8988T (cell line): ENCODE measurements at regions not wholly inside any gene's neighbourhood (a gene's known extent, or its start where the extent isn't known, plus 50 kb on each side); places are given as distances from the start of the nearest gene placed in this dataset.

ENCODE experiments used
- DNase-seq: peaks from one replicate; pipeline ENCODE4 v3.0.0; 2011

GRCh38 chr2:7956126-7956689 is 725.6 kb upstream of the ID2 start:
- DNase-seq = no peak

GRCh38 chr2:7961550-7961949 is 720.3 kb upstream of the ID2 start:
- no peak for DNase-seq

DNA sequence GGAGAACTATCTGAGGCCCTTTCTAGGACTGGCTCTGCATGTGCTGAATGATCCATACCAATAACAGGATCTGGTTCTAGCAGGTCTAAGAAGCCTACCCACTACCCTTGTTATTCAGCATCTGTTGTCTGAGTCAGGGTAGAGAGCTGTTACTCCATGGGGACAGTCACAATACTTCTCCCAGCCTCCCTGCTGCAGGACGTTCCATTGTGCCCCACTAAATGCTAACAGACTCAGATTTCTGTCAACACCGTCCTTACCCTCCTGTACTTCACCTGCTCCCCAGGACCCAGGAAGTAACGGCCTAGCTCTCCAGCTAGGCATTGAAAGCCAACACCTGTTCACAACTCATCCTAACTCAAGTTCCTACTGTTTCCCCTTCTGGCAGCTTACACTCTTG is 719.7 kb upstream of the ID2 start:
- DNase-seq = no peak

DNA sequence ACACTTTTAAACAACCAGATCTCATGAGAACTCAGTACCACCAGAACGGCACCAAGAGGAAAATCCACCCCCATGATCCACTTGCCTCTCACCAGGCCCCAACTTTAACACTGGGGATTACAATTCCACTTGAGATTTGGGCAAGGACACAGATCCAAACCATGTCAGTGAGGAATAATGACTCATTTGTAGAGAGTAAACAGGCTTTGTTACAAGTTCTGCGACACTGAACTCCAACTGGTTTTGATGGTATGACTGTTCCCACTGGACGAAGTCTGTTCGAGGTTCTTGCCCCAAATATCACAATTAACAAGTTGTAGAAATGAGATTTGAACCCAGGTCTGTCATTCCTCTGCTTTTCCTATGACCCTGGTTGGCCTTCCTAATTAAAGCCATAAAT is 718.1 kb upstream of the ID2 start:
- no peak for DNase-seq

DNA sequence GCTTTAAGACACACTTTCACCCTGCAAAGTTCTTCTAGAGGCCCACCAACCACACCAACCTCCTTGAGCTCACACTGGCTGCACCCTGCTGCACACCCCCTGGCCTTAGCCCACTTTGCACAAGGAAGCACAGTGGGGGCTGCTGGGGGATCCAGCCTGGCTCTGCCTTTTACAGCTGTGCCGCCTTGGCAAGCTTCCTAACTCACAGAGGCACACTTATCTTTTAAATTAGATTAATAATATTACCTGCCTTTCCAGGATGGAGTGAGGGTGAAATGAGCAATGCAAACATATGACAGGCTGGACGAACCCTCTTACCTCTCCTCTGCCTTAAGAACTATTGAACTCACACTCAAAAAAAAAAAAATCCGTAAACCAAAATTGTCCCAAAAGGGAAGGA is 715.8 kb upstream of the ID2 start:
- DNase-seq = no peak

DNA sequence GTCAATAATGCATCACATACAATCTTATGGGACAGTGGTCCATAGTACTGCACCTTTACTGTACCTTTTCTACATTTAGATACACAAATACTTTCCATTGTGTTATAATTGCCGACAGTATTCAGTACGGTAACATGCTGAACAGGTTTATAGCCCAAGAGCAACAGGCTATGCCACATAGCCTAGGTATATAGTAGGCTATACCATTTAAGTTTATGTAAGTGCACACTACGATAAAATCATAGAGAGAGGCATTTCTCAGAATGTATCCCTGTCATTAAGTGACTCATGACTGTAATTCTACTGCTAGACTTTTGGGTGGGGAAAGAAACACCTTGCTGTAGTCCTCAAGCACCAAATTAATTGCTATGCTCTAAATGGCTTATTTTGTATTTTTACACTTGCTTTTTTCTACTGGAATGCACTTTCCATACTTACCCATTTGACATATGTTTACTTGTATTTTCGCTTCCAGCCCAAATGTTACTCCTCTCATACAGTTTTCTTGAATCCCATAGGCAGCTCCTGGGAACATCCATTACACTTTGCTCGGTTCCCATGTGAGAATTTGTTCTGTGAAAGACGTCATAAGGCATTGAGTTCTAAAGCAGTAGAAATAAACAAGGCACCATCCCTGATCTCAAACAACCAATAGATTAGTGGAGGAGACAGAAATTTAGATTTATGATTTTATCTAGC is 714.0 kb upstream of the ID2 start:
- DNase-seq = no peak

- no peak for DNase-seq
Measured at GRCh38 chr2:7969756-7970515, 711.9 kb upstream of the ID2 start.

- no peak for DNase-seq
Measured at GRCh38 chr2:7971248-7971647, 710.6 kb upstream of the ID2 start.

DNA sequence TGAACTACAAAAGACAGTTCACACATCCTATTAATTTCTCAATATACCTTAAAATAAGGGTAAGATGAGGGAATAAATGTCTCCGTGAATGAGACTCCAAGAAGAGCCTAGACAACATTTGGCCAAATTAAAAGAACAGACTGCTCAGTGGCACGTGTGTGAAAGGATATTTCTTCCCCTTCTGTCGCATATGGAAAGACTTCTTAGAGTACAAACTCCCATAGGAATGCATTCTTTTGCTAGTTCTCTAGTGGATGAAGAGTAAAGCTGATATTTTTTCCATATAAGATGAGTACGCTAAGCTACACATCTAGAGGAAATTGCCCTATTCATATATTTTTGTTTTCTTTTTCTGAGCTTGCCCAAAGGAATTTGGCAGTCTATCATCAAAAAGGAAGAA is 710.0 kb upstream of the ID2 start:
- DNase-seq = no peak

DNA sequence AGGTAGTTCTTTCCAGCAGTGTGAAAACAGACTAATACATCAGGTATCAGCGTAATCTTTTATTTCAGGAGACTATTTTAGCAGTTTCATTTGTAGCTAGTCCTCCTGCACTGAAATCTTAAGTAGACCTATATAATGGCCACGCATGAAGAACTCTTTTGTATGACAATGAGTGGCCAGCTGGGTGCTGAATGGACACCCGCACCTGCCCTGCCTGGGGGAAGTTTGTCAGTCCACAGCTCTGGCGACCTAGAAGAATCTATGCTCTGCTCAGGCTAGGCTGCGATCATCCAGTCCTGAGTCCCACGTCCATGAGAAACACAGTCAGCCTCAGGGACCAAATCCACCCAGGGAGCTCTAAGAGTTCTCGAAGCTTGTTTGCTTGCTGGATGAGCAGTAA is 709.2 kb upstream of the ID2 start:
- DNase-seq = no peak

DNA sequence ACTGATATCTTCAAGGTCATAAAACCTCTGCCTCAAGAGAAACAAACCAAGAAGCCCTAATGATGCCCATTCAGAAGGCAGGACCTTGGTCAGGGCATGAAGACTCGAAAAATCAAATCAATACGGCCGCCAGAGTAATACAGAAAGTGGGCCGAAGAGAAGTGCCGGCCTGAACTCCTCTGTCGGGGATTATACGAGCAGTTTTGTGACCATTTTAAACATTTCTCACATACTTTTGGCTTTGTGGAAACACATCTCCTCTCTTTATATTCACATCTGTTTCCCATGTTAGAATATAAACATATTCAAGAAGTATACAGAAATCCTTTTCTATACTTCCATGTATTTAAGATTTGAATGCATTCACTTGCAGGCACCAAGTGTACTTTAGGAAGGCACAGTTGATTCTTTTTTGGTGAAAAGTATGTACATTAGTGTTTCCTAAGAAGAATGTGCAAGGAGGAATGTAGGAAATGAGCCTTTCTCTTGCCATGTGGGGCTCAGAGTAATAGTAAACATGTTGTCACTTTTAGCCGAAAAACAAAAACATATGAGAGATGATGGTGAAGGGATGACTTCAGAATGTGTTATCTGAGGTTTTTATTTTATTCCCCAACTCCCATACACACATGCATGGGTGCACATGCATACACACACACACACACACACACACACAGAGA is 707.9 kb upstream of the ID2 start:
- DNase-seq = no peak

GRCh38 chr2:7974936-7975335 is 706.9 kb upstream of the ID2 start:
- no peak for DNase-seq

- DNase-seq = no peak
Measured at GRCh38 chr2:7976206-7976605, 705.6 kb upstream of the ID2 start.

GRCh38 chr2:7977981-7978380 is 703.9 kb upstream of the ID2 start:
- DNase-seq = no peak

- DNase-seq = no peak
Measured at GRCh38 chr2:7982054-7982453, 699.8 kb upstream of the ID2 start.

GRCh38 chr2:7983451-7983850 is 698.4 kb upstream of the ID2 start:
- no peak for DNase-seq

GRCh38 chr2:7983912-7984311 is 697.9 kb upstream of the ID2 start:
- DNase-seq = no peak

- DNase-seq = no peak
Measured at GRCh38 chr2:7984693-7985353, 697.0 kb upstream of the ID2 start.

GRCh38 chr2:7986431-7986830 is 695.4 kb upstream of the ID2 start:
- DNase-seq = no peak

DNA sequence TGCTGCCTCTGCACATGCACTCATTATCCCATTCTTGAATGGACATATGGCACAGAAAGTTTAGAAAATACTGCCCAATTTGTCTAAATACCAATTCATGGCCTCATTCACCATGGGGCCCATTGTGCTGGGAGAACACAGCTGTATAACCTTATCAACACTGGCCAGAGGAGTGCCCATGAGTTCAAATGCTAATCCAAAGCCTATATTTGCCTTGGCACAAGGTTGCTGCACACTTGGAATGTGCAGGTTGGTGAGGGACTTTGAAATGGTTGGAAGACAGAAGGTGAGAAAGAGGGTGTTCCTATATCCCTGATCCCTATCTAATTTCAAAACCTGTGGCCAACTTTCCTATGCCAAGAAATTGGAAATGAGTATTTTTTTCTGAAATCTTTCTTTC is 693.9 kb upstream of the ID2 start:
- no peak for DNase-seq

- no peak for DNase-seq
Measured at GRCh38 chr2:7988440-7988839, 693.4 kb upstream of the ID2 start.

- DNase-seq = no peak
Measured at GRCh38 chr2:7989823-7990222, 692.0 kb upstream of the ID2 start.
